SK-N-SH treated with all-trans-retinoic acid at 6 μM for 48 hours (cell line): ENCODE measurements at regions not wholly inside any gene's neighbourhood (a gene's known extent, or its start where the extent isn't known, plus 50 kb on each side); places are given as distances from the start of the nearest gene placed in this dataset.

Experiments
- ATAC-seq: fragments of 200-7000 bp; cut with Tn5 transposase; 3 replicates; pipeline ENCODE4 v1.9.1; 2020; ENCODE audit warnings: mild to moderate bottlenecking, moderate library complexity
- BACH2 ChIP-seq: fragments of 250-450 bp; sonication (Bioruptor Pico); IDR thresholded peaks from 2 replicates; pipeline ENCODE4 v1.9.0; 2021; ENCODE audit warnings: mild to moderate bottlenecking, borderline replicate concordance
- CREB5 ChIP-seq: fragments of 250-450 bp; sonication (Bioruptor Pico); IDR thresholded peaks from 2 replicates; pipeline ENCODE4 v1.5.1; 2020; ENCODE audit warnings: low read depth, mild to moderate bottlenecking, moderate library complexity
- CSDC2 ChIP-seq: fragments of 250-450 bp; sonication (Bioruptor Pico); IDR thresholded peaks from 2 replicates; pipeline ENCODE4 v1.5.0; 2020; ENCODE audit warnings: mild to moderate bottlenecking, moderate library complexity
- CSRNP3 ChIP-seq: fragments of 250-450 bp; sonication (Bioruptor Pico); IDR thresholded peaks from 2 replicates; pipeline ENCODE4 v1.5.1; 2021; ENCODE audit warnings: mild to moderate bottlenecking, moderate library complexity
- ESRRG ChIP-seq: fragments of 250-450 bp; sonication (Bioruptor Pico); IDR thresholded peaks from 2 replicates; pipeline ENCODE4 v1.6.1; 2021; ENCODE audit warnings: mild to moderate bottlenecking
- GLIS3 ChIP-seq: fragments of 250-450 bp; sonication (Bioruptor Pico); IDR thresholded peaks from 2 replicates; pipeline ENCODE4 v1.5.0; 2020; ENCODE audit warnings: mild to moderate bottlenecking, moderate library complexity
- ISL1 ChIP-seq: fragments of 250-450 bp; sonication (Bioruptor Pico); IDR thresholded peaks from 2 replicates; pipeline ENCODE4 v2.1.2; 2022; ENCODE audit warnings: mild to moderate bottlenecking, moderate library complexity
- OSR1 ChIP-seq: fragments of 250-450 bp; sonication (Bioruptor Pico); IDR thresholded peaks from 2 replicates; pipeline ENCODE4 v1.8.0; 2022; ENCODE audit warnings: moderate library complexity, mild to moderate bottlenecking, inconsistent platforms
- PATZ1 ChIP-seq: fragments of 250-450 bp; sonication (Bioruptor Pico); IDR thresholded peaks from 2 replicates; pipeline ENCODE4 v1.8.0; 2020; ENCODE audit warnings: mild to moderate bottlenecking, moderate library complexity, borderline replicate concordance
- POU6F1 ChIP-seq: fragments of 250-450 bp; sonication (Bioruptor Pico); IDR thresholded peaks from 2 replicates; pipeline ENCODE4 v1.8.0; 2021; ENCODE audit warnings: low read depth, mild to moderate bottlenecking, moderate library complexity, borderline replicate concordance
- PPARA ChIP-seq: fragments of 250-450 bp; sonication (Bioruptor Pico); IDR thresholded peaks from 2 replicates; pipeline ENCODE4 v1.5.0; 2020; ENCODE audit warnings: mild to moderate bottlenecking, borderline replicate concordance
- RARB ChIP-seq: fragments of 250-450 bp; sonication (Bioruptor Pico); IDR thresholded peaks from 2 replicates; pipeline ENCODE4 v1.8.0; 2021; ENCODE audit warnings: mild to moderate bottlenecking, moderate library complexity
- SNAI2 ChIP-seq: fragments of 250-450 bp; sonication (Bioruptor Pico); IDR thresholded peaks from 2 replicates; pipeline ENCODE4 v1.5.0; 2020; ENCODE audit warnings: mild to moderate bottlenecking, moderate library complexity
- TCF4 ChIP-seq: fragments of 250-450 bp; sonication (Bioruptor Pico); IDR thresholded peaks from 2 replicates; pipeline ENCODE4 v1.8.0; 2021; ENCODE audit warnings: mild to moderate bottlenecking, moderate library complexity, borderline replicate concordance
- TOX ChIP-seq: fragments of 250-450 bp; sonication (Bioruptor Pico); IDR thresholded peaks from 2 replicates; pipeline ENCODE4 v1.8.0; 2021; ENCODE audit warnings: mild to moderate bottlenecking, moderate library complexity, borderline replicate concordance
- TSHZ2 ChIP-seq: fragments of 250-450 bp; sonication (Bioruptor Pico); IDR thresholded peaks from 2 replicates; pipeline ENCODE4 v1.5.0; 2020; ENCODE audit warnings: mild to moderate bottlenecking, moderate library complexity
- ZFP30 ChIP-seq: fragments of 450-650 bp; formaldehyde crosslinking; IDR thresholded peaks from 2 replicates; pipeline ENCODE4 v1.5.0; 2022; ENCODE audit warnings: mild to moderate bottlenecking, moderate library complexity
- ZNF70 ChIP-seq: fragments of 450-650 bp; formaldehyde crosslinking; IDR thresholded peaks from 2 replicates; pipeline ENCODE4 v1.5.0; 2020; ENCODE audit warnings: mild to moderate bottlenecking, moderate library complexity
- ZNF8 ChIP-seq: fragments of 450-650 bp; formaldehyde crosslinking; IDR thresholded peaks from 2 replicates; pipeline ENCODE4 v1.5.0; 2020; ENCODE audit warnings: mild to moderate bottlenecking, moderate library complexity

- TF ChIP-seq RARB (CRISPR knock-in tag) (no peak), TSHZ2 (no peak), ZNF8 (CRISPR knock-in tag) (no peak), SNAI2 (CRISPR knock-in tag) (no peak), PATZ1 (CRISPR knock-in tag) (no peak), OSR1 (CRISPR knock-in tag) (no peak), BACH2 (CRISPR knock-in tag) (no peak), GLIS3 (CRISPR knock-in tag) (no peak), TCF4 (CRISPR knock-in tag) (no peak), POU6F1 (no peak), TOX (CRISPR knock-in tag) (no peak), CSDC2 (no peak), CREB5 (CRISPR knock-in tag) (no peak), ZFP30 (CRISPR knock-in tag) (no peak), CSRNP3 (CRISPR knock-in tag) (no peak), ISL1 (CRISPR knock-in tag) (no peak)
- TF ChIP-seq, all 23 proteins: peak for 0
- no peak for ATAC-seq
These were observed 134.0 kb upstream of the MAP9 start for GRCh38 chr4:155510771-155511170.

GRCh38 chr4:155509555-155509954, 132.8 kb upstream of the MAP9 start:
- ATAC-seq: no peak
- TF ChIP-seq ISL1 (CRISPR knock-in tag) (peak; percentile 69), POU6F1 (no peak)

GRCh38 chr4:155506745-155507144, 130.0 kb upstream of the MAP9 start:
- TF ChIP-seq RARB (CRISPR knock-in tag) (no peak), ZFP30 (CRISPR knock-in tag) (no peak), OSR1 (CRISPR knock-in tag) (no peak), ZNF70 (CRISPR knock-in tag) (no peak), CREB5 (CRISPR knock-in tag) (no peak), ESRRG (CRISPR knock-in tag) (no peak), ISL1 (CRISPR knock-in tag) (no peak), BACH2 (CRISPR knock-in tag) (no peak), TCF4 (CRISPR knock-in tag) (no peak), CSRNP3 (CRISPR knock-in tag) (no peak), PPARA (CRISPR knock-in tag) (no peak), POU6F1 (no peak)
- no peak for ATAC-seq
